Uterus (tissue), 2 donors: ENCODE measurements at regions not wholly inside any gene's neighbourhood (a gene's known extent, or its start where the extent isn't known, plus 50 kb on each side); places are given as distances from the start of the nearest gene placed in this dataset.

Experiments used
- CTCF ChIP-seq, 4 experiments: fragments of 200-600 bp in 2 of 4; fragments of 450-650 bp in 2 of 4; sonication (generic) in 2 of 4; IDR thresholded peaks; one replicate each; pipeline ENCODE4 v1.5.1; 2016 to 2019; ENCODE audit warnings: antibody characterized with exemption in 4 of 4, mild to moderate bottlenecking in 2 of 4, moderate library complexity in 1 of 4
- POLR2A ChIP-seq, 2 donors: fragments of 450-650 bp; IDR thresholded peaks; one replicate each; pipeline ENCODE4 v1.6.1; 2016; ENCODE audit warnings: antibody characterized with exemption in 2 of 2, mild to moderate bottlenecking in 1 of 2, moderate library complexity in 1 of 2

GRCh38 chr3:168501570-168501969 is 405.8 kb upstream of the GOLIM4 start:
- TF ChIP-seq CTCF (IDR thresholded peaks at IDR 0.05): no peak
- no peak for TF ChIP-seq POLR2A (IDR thresholded peaks at IDR 0.05)
